ENCODE measurements at regions not wholly inside any gene's neighbourhood (a gene's known extent, or its start where the extent isn't known, plus 50 kb on each side); places are given as distances from the start of the nearest gene placed in this dataset.

- TF ChIP-seq RNF2 (IDR thresholded peaks at IDR 0.05) (no peak), GTF3C2 (IDR thresholded peaks at IDR 0.05; ENCODE audit: borderline replicate concordance, extremely low read depth, insufficient read length) (no peak), ZNF165 (CRISPR knock-in tag; IDR thresholded peaks at IDR 0.05; ENCODE audit: borderline replicate concordance) (no peak), HMGN3 (IDR thresholded peaks at IDR 0.05; ENCODE audit: borderline replicate concordance, extremely low read depth, insufficient read length, low read depth, low read length) (no peak), RFX5 (IDR thresholded peaks at IDR 0.05; ENCODE audit: low read depth, low read length) (no peak), CCNT2 (IDR thresholded peaks at IDR 0.05; ENCODE audit: borderline replicate concordance, extremely low read depth, insufficient read length, low read depth, low read length) (no peak), EP400 (IDR thresholded peaks at IDR 0.05) (no peak), ZNF408 (CRISPR knock-in tag; IDR thresholded peaks at IDR 0.05; ENCODE audit: low read depth) (no peak), KDM1A (IDR thresholded peaks at IDR 0.05) (0 out of 4 replicates have a peak, but pooled peaks have one; percentile 12 to 35), ZNF133 (CRISPR knock-in tag; IDR thresholded peaks at IDR 0.05) (no peak), JUND (IDR thresholded peaks at IDR 0.05; ENCODE audit: borderline replicate concordance, low read depth, low read length) (peak; percentile 51; the same call in 1 of the 2 replicates), JUND (tag; IDR thresholded peaks at IDR 0.05; ENCODE audit: borderline replicate concordance, low read depth, low read length) (peak; percentile 58; the same call in 1 of the 3 replicates), ZC3H11A (IDR thresholded peaks at IDR 0.05; ENCODE audit: low read depth, low read length) (no peak), GTF2A2 (tag; IDR thresholded peaks at IDR 0.05) (no peak), KDM4B (IDR thresholded peaks at IDR 0.05; ENCODE audit: borderline replicate concordance in 2 of 2, low read depth in 1 of 2) (no peak), USF1 (CRISPR knock-in tag; IDR thresholded peaks at IDR 0.05) (no peak), ZNF121 (CRISPR knock-in tag; conservative IDR thresholded peaks at IDR 0.05) (no peak), RFX7 (CRISPR knock-in tag; IDR thresholded peaks at IDR 0.05) (no peak), PCBP1 (IDR thresholded peaks at IDR 0.05; ENCODE audit: low read depth, low read length, poor library complexity, severe bottlenecking) (no peak), ZNF124 (CRISPR knock-in tag; IDR thresholded peaks at IDR 0.05) (no peak), HDAC1 (IDR thresholded peaks at IDR 0.05) (no peak), TCF15 (CRISPR knock-in tag; IDR thresholded peaks at IDR 0.05) (no peak), NCOR1 (IDR thresholded peaks at IDR 0.05) (peak; percentile 34; the same call in 1 of the 2 replicates), HEY1 (CRISPR knock-in tag; IDR thresholded peaks at IDR 0.05; ENCODE audit: borderline replicate concordance) (no peak)
These were observed 84.0 kb upstream of the AKIP1 start (continued) for GRCh38 chr11:8826901-8827560.

Data from K562 (cell line).